Omental fat pad (tissue), 3 donors: ENCODE measurements at regions not wholly inside any gene's neighbourhood (a gene's known extent, or its start where the extent isn't known, plus 50 kb on each side); places are given as distances from the start of the nearest gene placed in this dataset.
"Not testable (repeated sequence)": the region's sequence is repeated elsewhere in the genome, so short reads cannot be mapped to it uniquely, and the experiment has no call there.

Source experiments
- ATAC-seq: fragments of 150-250 bp; one replicate; pipeline ENCODE4 v1.9.1; 2016; ENCODE audit warnings: mild to moderate bottlenecking, moderate library complexity; ENCODE audit not compliant: low FRiP score
- DNase-seq: peaks from one replicate; pipeline ENCODE4 v3.0.0-alpha.2; 2019; ENCODE audit warnings: low spot score
- TF ChIP-seq, protein P1 (sequence below), 3 donors: fragments of 450-650 bp; IDR thresholded peaks; one replicate each; pipeline ENCODE4 v1.5.1; 2016 to 2017; ENCODE audit warnings: antibody characterized with exemption in 3 of 3, mild to moderate bottlenecking in 3 of 3, moderate library complexity in 2 of 3

DNA sequence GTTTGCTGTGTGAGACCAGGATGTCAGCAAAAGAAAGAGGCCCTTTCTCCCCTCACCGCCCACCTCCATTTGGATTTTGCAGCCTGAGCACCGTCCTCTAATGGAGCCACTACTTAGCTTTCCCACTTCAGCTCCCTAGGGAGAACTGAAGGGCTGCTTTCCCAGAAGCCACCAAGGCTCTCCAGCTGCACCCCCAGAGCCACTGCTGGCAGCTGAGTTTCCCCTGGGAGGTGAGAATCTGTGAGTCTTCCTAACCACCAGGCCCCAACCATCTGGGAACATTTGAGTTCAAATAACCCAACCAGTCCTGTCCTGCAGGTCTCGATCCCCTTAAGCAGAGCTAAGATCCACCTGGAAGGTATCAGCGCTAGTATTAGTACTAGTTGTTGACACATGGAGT, 173.1 kb upstream of the USP9X start:
- ATAC-seq (no peak), DNase-seq (no peak)
- TF ChIP-seq, protein P1, sequence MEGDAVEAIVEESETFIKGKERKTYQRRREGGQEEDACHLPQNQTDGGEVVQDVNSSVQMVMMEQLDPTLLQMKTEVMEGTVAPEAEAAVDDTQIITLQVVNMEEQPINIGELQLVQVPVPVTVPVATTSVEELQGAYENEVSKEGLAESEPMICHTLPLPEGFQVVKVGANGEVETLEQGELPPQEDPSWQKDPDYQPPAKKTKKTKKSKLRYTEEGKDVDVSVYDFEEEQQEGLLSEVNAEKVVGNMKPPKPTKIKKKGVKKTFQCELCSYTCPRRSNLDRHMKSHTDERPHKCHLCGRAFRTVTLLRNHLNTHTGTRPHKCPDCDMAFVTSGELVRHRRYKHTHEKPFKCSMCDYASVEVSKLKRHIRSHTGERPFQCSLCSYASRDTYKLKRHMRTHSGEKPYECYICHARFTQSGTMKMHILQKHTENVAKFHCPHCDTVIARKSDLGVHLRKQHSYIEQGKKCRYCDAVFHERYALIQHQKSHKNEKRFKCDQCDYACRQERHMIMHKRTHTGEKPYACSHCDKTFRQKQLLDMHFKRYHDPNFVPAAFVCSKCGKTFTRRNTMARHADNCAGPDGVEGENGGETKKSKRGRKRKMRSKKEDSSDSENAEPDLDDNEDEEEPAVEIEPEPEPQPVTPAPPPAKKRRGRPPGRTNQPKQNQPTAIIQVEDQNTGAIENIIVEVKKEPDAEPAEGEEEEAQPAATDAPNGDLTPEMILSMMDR (IDR thresholded peaks at IDR 0.05), result no peak

DNA sequence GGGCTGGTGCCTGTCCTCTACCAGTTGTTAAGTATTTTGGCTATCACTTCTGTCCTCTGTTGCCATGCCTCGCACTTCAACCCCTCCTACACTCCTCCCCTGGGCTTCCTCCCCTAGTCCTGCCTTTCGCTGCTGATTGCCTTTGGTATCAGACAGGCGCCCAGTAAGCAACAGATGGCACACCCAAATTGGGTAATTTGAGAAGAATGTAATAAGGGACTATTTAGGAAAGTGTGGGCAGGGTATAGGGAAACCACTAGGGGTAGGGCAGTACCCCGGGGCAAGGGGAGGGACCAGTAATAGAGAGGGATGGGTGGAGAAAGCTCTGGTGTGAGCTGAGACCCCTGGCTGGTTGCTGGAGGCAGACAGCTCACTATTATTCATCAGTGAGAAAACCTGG, 172.7 kb upstream of the USP9X start:
- TF ChIP-seq, protein P1 (IDR thresholded peaks at IDR 0.05), result no peak
- no peak for ATAC-seq

DNA sequence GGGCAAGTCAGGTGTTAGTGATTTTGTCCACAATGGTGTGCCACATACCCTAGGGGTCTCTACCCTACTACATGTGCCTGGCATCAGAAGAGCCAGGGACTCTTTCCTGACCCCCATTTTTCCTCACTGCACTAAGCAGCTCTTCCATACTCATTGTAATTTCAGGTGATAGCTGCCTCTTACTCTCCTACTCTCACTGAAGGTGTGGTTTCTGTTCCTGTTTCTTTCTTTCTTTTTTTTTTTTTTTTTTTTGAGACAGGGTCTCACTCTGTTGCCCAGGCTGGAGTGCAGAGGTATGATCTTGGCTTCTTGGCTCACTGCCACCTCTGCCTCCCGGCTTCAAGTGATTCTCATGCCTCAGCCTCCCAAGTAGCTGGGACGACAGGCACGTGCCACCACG, 164.9 kb upstream of the USP9X start:
- ATAC-seq (no peak), DNase-seq (no peak)
- TF ChIP-seq, protein P1 (IDR thresholded peaks at IDR 0.05), result no peak

More for the DNA sequence above, 172.7 kb upstream of the USP9X start:
- DNase-seq, result no peak

DNA sequence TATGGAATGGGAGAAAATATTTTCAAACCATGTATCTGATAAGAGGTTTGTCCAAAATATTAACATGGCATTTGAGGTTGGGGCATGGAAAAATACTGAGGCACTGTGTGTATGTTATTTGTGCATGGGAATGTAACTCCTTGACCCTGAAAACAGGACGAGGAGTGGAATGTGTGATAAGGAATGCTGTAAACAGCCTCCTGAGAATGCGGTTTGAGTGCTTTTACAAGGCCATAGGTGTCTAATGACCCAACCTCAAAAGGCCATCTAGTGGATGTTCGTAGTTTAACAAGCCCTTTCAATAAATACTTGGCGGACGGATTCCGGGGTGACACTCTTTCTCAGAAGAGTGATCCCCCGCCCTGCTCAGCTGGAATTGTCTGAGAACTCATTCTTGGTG, 162.9 kb upstream of the USP9X start:
- no peak for DNase-seq
- TF ChIP-seq, protein P1 (IDR thresholded peaks at IDR 0.05), result no peak
- ATAC-seq, result no peak

DNA sequence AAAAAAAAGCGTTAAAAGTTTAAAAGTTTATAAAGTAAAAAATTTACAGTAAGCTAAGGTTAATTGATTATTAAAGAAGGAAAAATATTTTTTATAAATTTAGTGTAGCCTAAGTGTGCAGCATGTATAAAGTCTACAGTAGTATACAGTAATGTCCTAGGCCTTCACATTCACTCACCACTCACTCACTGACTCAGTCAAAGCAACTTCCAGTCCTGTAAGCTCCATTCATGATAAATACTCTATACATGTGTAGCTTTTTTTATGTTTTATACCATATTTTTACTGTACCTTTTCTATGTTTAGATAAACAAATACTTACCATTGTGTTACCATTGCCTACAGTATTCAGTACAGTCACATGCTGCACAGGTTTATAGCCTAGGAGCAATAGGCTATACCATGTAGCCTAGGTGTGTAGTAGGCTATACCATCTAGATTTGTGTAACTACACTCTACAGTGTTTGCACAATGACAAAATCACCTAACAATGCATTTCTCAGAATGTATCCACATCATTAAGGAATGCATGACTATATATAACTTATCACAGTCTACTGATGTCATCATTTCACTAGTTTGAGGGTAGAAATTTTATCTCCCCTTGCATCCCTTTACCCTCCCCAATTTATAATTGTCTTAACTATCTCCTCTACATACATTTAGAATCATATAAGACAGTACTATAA, 158.4 kb upstream of the USP9X start:
- DNase-seq, ATAC-seq: not testable (repeated sequence)

DNA sequence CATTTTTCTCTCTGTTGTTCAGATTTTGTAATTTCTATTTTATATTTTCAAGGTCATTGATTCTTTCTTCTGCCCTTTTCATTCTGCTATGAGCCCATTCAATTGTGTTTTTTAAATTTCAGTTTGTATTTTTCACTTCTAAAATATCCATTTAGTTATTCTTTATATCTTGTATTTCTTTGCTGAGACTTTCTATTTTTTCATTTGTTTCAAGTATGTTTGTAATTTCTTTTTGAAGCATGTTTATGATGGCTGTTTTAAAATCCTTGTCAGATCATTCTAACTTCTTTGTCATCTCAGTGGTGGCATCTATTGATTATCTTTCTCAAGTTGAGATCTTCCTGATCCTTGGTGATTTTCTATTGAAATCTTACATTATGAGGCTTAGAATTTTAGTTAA, 157.2 kb upstream of the USP9X start:
- TF ChIP-seq, protein P1 (IDR thresholded peaks at IDR 0.05), result no peak
- ATAC-seq, result no peak
- no peak for DNase-seq

DNA sequence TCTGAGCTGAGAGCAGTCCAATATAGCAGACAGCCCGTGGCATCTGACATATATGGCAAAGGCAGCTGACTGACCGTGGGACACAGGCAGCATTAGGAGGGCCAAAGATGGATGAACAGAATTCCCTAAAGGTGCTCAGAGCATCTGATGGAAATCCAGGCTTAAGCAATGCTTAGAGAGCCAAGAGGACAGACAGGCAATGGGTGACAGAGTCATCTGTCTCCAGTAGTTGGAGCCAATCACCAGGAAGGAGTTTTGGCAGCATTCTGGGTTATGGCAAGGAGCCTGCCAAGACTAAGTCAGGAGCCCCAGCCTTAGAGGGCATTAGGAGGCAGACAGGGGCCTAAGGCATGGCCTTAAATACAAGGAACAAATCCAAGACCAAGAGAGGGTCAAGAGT, 153.3 kb upstream of the USP9X start:
- ATAC-seq, result no peak
- TF ChIP-seq, protein P1 (IDR thresholded peaks at IDR 0.05), result no peak

More for the DNA sequence above, 153.3 kb upstream of the USP9X start:
- no peak for DNase-seq
